HEK293 (cell line): ENCODE measurements at regions not wholly inside any gene's neighbourhood (a gene's known extent, or its start where the extent isn't known, plus 50 kb on each side); places are given as distances from the start of the nearest gene placed in this dataset.

Experiments
- CTCF ChIA-PET: fragments of 350-600 bp; formaldehyde crosslinking; extraction: SDS; loops from one replicate; lab custom pipeline; 2021; ENCODE audit warnings: antibody characterized with exemption; lab: Yijun Ruan, JAX
- POLR2A ChIA-PET: fragments of 300-600 bp; formaldehyde crosslinking; extraction: SDS; loops from one replicate; lab custom pipeline; 2020; ENCODE audit warnings: antibody characterized with exemption, inconsistent platforms; lab: Yijun Ruan, JAX
- H3K27ac ChIP-seq: fragments of 200-500 bp; sonication (Bioruptor generic); 2 replicates; pipeline ENCODE4 v1.5.1; 2014; ENCODE audit warnings: low read depth, low read length, control low read depth, inconsistent platforms; ENCODE audit errors: extremely low read depth
- H3K36me3 ChIP-seq, 2 experiments: fragments of 200-500 bp in 1 of 2; sonication (Bioruptor generic) in 1 of 2; 1 replicate in 1 of 2; 2 replicates in 1 of 2; pipeline ENCODE4 v1.5.1; 2014 to 2017; ENCODE audit warnings: inconsistent platforms in 2 of 2, low read length in 2 of 2; ENCODE audit not compliant: control insufficient read depth in 2 of 2, insufficient read depth in 1 of 2
- H3K4me1 ChIP-seq: fragments of 200-500 bp; sonication (Bioruptor generic); 2 replicates; pipeline ENCODE4 v1.5.1; 2014; ENCODE audit warnings: mild to moderate bottlenecking, low read length, inconsistent platforms; ENCODE audit not compliant: control insufficient read depth, insufficient read depth
- H3K4me3 ChIP-seq: 2 replicates; pipeline ENCODE4 v1.5.1; 2011; ENCODE audit warnings: low read depth, mild to moderate bottlenecking, control low read depth, low read length, moderate library complexity
- H3K9me3 ChIP-seq: fragments of 200-500 bp; sonication (Bioruptor generic); 2 replicates; pipeline ENCODE4 v1.5.1; 2014; ENCODE audit warnings: low read depth, low read length, inconsistent platforms; ENCODE audit not compliant: control insufficient read depth, insufficient read depth
- GLI4 ChIP-seq: fragments of 450-650 bp; formaldehyde crosslinking; IDR thresholded peaks from 2 replicates; pipeline ENCODE4 v1.5.1; 2016; ENCODE audit warnings: missing biosample characterization, missing genetic modification characterization
- HOXD13 ChIP-seq: sonication (generic); formaldehyde crosslinking; IDR thresholded peaks from 2 replicates; pipeline ENCODE4 v1.8.0; 2022; ENCODE audit warnings: missing genetic modification reagents, borderline replicate concordance
- KLF8 ChIP-seq: fragments of 450-650 bp; formaldehyde crosslinking; IDR thresholded peaks from 2 replicates; pipeline ENCODE4 v1.5.1; 2016; ENCODE audit warnings: missing biosample characterization, missing genetic modification characterization
- WT1 ChIP-seq: fragments of 450-650 bp; formaldehyde crosslinking; IDR thresholded peaks from 2 replicates; pipeline ENCODE4 v1.5.1; 2016; ENCODE audit warnings: missing biosample characterization, missing genetic modification characterization
- ZBTB48 ChIP-seq: fragments of 450-650 bp; formaldehyde crosslinking; IDR thresholded peaks from 2 replicates; pipeline ENCODE4 v1.5.1; 2016; ENCODE audit warnings: missing biosample characterization, missing genetic modification characterization
- ZFHX2 ChIP-seq: fragments of 450-650 bp; formaldehyde crosslinking; conservative IDR thresholded peaks from 2 replicates; pipeline ENCODE4 v1.5.1; 2016; ENCODE audit warnings: missing biosample characterization, missing genetic modification characterization
- ZNF114 ChIP-seq: fragments of 450-650 bp; formaldehyde crosslinking; IDR thresholded peaks from 2 replicates; pipeline ENCODE4 v1.5.0; 2017; ENCODE audit warnings: missing biosample characterization, missing genetic modification characterization
- ZNF132 ChIP-seq: fragments of 450-650 bp; formaldehyde crosslinking; IDR thresholded peaks from 2 replicates; pipeline ENCODE4 v1.5.1; 2017; ENCODE audit warnings: missing biosample characterization, missing genetic modification characterization, borderline replicate concordance
- ZNF211 ChIP-seq: fragments of 450-650 bp; formaldehyde crosslinking; IDR thresholded peaks from 2 replicates; pipeline ENCODE4 v1.5.1; 2016; ENCODE audit warnings: low read depth, missing biosample characterization, missing genetic modification characterization
- ZNF292 ChIP-seq: fragments of 450-650 bp; formaldehyde crosslinking; IDR thresholded peaks from 2 replicates; pipeline ENCODE4 v1.5.1; 2016; ENCODE audit warnings: low read depth, missing biosample characterization, missing genetic modification characterization, borderline replicate concordance
- ZNF350 ChIP-seq: fragments of 450-650 bp; formaldehyde crosslinking; IDR thresholded peaks from 2 replicates; pipeline ENCODE4 v1.5.0; 2017; ENCODE audit warnings: missing biosample characterization, mild to moderate bottlenecking, missing genetic modification characterization
- ZNF394 ChIP-seq: fragments of 450-650 bp; formaldehyde crosslinking; IDR thresholded peaks from 2 replicates; pipeline ENCODE4 v1.5.1; 2016; ENCODE audit warnings: missing biosample characterization, missing genetic modification characterization, mild to moderate bottlenecking, moderate library complexity, borderline replicate concordance
- ZNF423 ChIP-seq: fragments of 450-650 bp; formaldehyde crosslinking; IDR thresholded peaks from 2 replicates; pipeline ENCODE4 v1.5.1; 2016; ENCODE audit warnings: missing biosample characterization, missing genetic modification characterization
- ZNF629 ChIP-seq: fragments of 450-650 bp; formaldehyde crosslinking; IDR thresholded peaks from 2 replicates; pipeline ENCODE4 v1.5.1; 2017; ENCODE audit warnings: missing biosample characterization, missing genetic modification characterization
- ZNF660 ChIP-seq: fragments of 450-650 bp; IDR thresholded peaks from 2 replicates; pipeline ENCODE4 v1.5.1; 2018; ENCODE audit warnings: missing biosample characterization, mild to moderate bottlenecking, missing genetic modification characterization
- ZNF791 ChIP-seq: fragments of 450-650 bp; formaldehyde crosslinking; IDR thresholded peaks from 2 replicates; pipeline ENCODE4 v1.5.1; 2016; ENCODE audit warnings: missing biosample characterization, missing genetic modification characterization
- ZNF792 ChIP-seq: fragments of 450-650 bp; formaldehyde crosslinking; IDR thresholded peaks from 2 replicates; pipeline ENCODE4 v1.5.1; 2016; ENCODE audit warnings: missing biosample characterization, missing genetic modification characterization
- TF ChIP-seq, protein P1 (sequence below): fragments of 450-650 bp; formaldehyde crosslinking; IDR thresholded peaks from 2 replicates; pipeline ENCODE4 v1.5.1; 2016; ENCODE audit warnings: missing biosample characterization, missing genetic modification characterization
- TF ChIP-seq, protein P2 (sequence below): fragments of 450-650 bp; formaldehyde crosslinking; IDR thresholded peaks from 2 replicates; pipeline ENCODE4 v1.5.1; 2016; ENCODE audit warnings: missing biosample characterization, missing genetic modification characterization
- TF ChIP-seq, protein P3 (sequence below): fragments of 450-650 bp; formaldehyde crosslinking; IDR thresholded peaks from 2 replicates; pipeline ENCODE4 v1.5.1; 2016; ENCODE audit warnings: missing biosample characterization, missing genetic modification characterization

DNA sequence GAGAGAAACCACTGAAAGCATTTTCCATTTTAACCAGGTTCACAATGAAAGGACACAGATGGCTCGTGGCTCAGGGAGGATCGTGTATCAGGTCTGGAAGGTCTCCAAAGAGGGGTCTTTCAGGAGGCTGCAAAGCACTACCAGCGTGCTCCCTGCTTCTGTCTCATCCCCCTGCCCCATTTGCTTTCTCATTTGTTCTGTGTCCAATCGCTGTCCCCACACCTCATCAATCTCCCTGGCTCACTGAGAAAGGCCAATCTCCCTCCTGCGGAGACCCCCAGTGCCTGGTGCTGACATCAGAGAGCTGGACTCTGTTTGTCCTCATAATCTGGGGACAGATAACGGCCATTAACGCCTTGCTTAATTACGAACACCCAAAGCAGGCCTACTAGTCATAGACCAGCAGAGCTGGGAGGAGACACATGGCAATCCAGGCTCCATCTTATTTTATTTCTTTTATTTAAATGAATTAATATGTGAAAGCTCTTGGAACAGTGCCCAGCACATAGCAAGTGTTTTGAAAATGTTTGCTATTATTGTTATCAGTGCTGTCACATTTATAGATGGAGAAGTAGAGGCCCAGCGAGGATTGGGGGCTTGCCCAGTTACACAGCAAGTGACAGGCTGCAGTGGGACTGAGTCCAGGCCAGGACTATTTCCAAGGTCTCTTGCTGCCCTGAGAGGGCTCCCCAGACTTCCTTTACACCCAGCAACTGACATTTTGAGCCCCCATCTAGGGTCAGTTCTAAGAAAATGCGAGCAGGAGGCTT lies 341.0 kb upstream of the USP24 start:
- Histone ChIP-seq H3K36me3 (no peaks in the 10 kb centered on the region), H3K4me3 (no peak overlapping the region), H3K4me1 (no peaks in the 10 kb centered on the region; the same call in 1 of the 2 replicates), H3K9me3 (no peaks in the 10 kb centered on the region), H3K27ac (no peak overlapping the region)
- CTCF ChIA-PET: no interaction called here
- no peak for TF ChIP-seq ZFHX2 (tag by site-specific recombination)
- TF ChIP-seq ZBTB48 (tag by site-specific recombination): no peak
- no peak for TF ChIP-seq ZNF132
- no peak for TF ChIP-seq WT1
- no peak for TF ChIP-seq ZNF211 (tag by site-specific recombination)
- TF ChIP-seq ZNF292 (tag by site-specific recombination): no peak
- no peak for TF ChIP-seq ZNF629 (tag by site-specific recombination)
- TF ChIP-seq, protein P1, sequence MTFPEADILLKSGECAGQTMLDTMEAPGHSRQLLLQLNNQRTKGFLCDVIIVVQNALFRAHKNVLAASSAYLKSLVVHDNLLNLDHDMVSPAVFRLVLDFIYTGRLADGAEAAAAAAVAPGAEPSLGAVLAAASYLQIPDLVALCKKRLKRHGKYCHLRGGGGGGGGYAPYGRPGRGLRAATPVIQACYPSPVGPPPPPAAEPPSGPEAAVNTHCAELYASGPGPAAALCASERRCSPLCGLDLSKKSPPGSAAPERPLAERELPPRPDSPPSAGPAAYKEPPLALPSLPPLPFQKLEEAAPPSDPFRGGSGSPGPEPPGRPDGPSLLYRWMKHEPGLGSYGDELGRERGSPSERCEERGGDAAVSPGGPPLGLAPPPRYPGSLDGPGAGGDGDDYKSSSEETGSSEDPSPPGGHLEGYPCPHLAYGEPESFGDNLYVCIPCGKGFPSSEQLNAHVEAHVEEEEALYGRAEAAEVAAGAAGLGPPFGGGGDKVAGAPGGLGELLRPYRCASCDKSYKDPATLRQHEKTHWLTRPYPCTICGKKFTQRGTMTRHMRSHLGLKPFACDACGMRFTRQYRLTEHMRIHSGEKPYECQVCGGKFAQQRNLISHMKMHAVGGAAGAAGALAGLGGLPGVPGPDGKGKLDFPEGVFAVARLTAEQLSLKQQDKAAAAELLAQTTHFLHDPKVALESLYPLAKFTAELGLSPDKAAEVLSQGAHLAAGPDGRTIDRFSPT (tag by site-specific recombination): no peak
- TF ChIP-seq ZNF350 (tag by site-specific recombination): no peak
- TF ChIP-seq HOXD13 (CRISPR knock-in tag): no peak
- no peak for TF ChIP-seq ZNF791 (tag by site-specific recombination)
- no peak for TF ChIP-seq ZNF394 (tag by site-specific recombination)
- no peak for TF ChIP-seq KLF8 (tag by site-specific recombination)
- TF ChIP-seq GLI4 (tag by site-specific recombination): no peak
- TF ChIP-seq, protein P2, sequence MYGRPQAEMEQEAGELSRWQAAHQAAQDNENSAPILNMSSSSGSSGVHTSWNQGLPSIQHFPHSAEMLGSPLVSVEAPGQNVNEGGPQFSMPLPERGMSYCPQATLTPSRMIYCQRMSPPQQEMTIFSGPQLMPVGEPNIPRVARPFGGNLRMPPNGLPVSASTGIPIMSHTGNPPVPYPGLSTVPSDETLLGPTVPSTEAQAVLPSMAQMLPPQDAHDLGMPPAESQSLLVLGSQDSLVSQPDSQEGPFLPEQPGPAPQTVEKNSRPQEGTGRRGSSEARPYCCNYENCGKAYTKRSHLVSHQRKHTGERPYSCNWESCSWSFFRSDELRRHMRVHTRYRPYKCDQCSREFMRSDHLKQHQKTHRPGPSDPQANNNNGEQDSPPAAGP: no peak
- TF ChIP-seq ZNF792: no peak
- no peak for TF ChIP-seq ZNF423 (tag by site-specific recombination)
- TF ChIP-seq ZNF114 (tag by site-specific recombination): no peak
- POLR2A ChIA-PET: no interaction called here

DNA sequence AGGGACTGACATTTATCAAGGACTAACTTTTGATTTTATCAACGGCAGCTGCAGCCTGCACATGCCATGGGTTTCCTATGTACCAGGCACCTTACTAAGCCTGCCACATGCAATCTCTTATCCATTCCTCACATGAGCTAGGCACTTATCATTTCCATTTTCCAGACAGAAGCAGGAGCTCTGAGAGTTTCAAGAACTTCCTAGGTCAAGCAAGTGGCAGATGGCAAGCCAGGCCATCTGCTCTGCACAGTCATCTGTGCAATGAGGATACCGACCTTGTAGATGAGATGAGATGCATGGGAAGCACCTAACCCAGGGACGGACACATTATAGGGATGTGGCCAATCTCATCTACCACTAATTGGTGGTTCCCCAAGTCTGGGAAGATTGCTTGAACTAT lies 339.4 kb upstream of the USP24 start:
- Histone ChIP-seq H3K4me1 (no peaks in the 10 kb centered on the region; the same call in 1 of the 2 replicates), H3K9me3 (no peaks in the 10 kb centered on the region), H3K27ac (no peak overlapping the region), H3K36me3 (no peaks in the 10 kb centered on the region), H3K4me3 (no peak overlapping the region)
- TF ChIP-seq, protein P3, sequence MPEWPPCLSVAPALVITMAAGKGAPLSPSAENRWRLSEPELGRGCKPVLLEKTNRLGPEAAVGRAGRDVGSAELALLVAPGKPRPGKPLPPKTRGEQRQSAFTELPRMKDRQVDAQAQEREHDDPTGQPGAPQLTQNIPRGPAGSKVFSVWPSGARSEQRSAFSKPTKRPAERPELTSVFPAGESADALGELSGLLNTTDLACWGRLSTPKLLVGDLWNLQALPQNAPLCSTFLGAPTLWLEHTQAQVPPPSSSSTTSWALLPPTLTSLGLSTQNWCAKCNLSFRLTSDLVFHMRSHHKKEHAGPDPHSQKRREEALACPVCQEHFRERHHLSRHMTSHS (tag by site-specific recombination): no peak
- TF ChIP-seq ZNF660: no peak
- CTCF ChIA-PET: interaction anchor here (1.2 kb wide), 1 partner anchor 11 kb away, joined by 3 read pairs; no protein-coding TSS in a partner anchor
- POLR2A ChIA-PET: no interaction called here
